IMR-90 (cell line): ENCODE measurements at regions not wholly inside any gene's neighbourhood (a gene's known extent, or its start where the extent isn't known, plus 50 kb on each side); places are given as distances from the start of the nearest gene placed in this dataset.

Source experiments
- BHLHE40 ChIP-seq: fragments of 150-350 bp; IDR thresholded peaks from 2 replicates; pipeline ENCODE4 v1.6.1; 2016; ENCODE audit warnings: mild to moderate bottlenecking, low read depth, low read length
- CEBPB ChIP-seq: IDR thresholded peaks from 2 replicates; pipeline ENCODE4 v1.6.1; 2012; ENCODE audit warnings: low read depth, low read length, improper control_type of control experiment
- CHD1 ChIP-seq: IDR thresholded peaks from 2 replicates; pipeline ENCODE4 v1.6.1; 2012; ENCODE audit warnings: low read depth, low read length, improper control_type of control experiment
- CTCF ChIP-seq: conservative IDR thresholded peaks from 2 replicates; pipeline ENCODE4 v1.5.1; 2012; ENCODE audit warnings: mild to moderate bottlenecking, low read depth, low read length, improper control_type of control experiment
- ELK1 ChIP-seq: fragments of 150-350 bp; IDR thresholded peaks from 2 replicates; pipeline ENCODE4 v1.6.1; 2016; ENCODE audit warnings: low read depth, mild to moderate bottlenecking, low read length, moderate library complexity, borderline replicate concordance
- POLR2A ChIP-seq: IDR thresholded peaks from 2 replicates; pipeline ENCODE4 v1.6.1; 2012; ENCODE audit warnings: mild to moderate bottlenecking, low read depth, low read length
- RAD21 ChIP-seq: IDR thresholded peaks from 2 replicates; pipeline ENCODE4 v1.6.1; 2012; ENCODE audit warnings: low read length, improper control_type of control experiment
- RCOR1 ChIP-seq: IDR thresholded peaks from 2 replicates; pipeline ENCODE4 v1.6.1; 2012; ENCODE audit warnings: mild to moderate bottlenecking, low read length, improper control_type of control experiment; ENCODE audit not compliant: insufficient replicate concordance
- SMC3 ChIP-seq: fragments of 150-350 bp; IDR thresholded peaks from 2 replicates; pipeline ENCODE4 v1.6.1; 2016; ENCODE audit warnings: low read depth, mild to moderate bottlenecking, antibody characterized with exemption, low read length, moderate library complexity
- USF2 ChIP-seq: fragments of 150-350 bp; IDR thresholded peaks from 2 replicates; pipeline ENCODE4 v1.6.1; 2017; ENCODE audit warnings: mild to moderate bottlenecking, antibody characterized with exemption, low read length, low read depth

DNA sequence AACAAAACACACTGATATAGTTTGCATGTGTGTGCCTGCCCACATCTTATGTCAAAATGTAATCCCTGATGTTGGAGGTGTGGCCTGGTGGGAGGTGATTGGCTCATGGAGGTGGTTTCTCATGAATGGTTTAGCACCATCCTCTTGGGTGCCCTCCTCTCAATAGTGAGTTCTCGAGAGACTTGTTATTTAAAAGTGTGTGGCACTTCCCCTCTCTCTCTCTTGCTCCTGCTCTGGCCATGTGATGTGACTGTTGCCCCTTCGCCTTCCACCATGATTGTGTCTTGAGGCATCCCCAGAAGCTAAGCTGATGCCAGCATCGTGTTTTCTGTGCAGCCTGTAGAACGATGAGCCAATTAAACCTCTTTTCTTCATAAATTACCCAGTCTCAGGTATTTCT is 454.1 kb upstream of the DCN start:
- no peak for TF ChIP-seq POLR2A
- TF ChIP-seq BHLHE40, result no peak
- no peak for TF ChIP-seq RAD21
- no peak for TF ChIP-seq CTCF
- TF ChIP-seq USF2, result no peak
- no peak for TF ChIP-seq RCOR1
- no peak for TF ChIP-seq SMC3
- no peak for TF ChIP-seq ELK1
- no peak for TF ChIP-seq CHD1
- no peak for TF ChIP-seq CEBPB
